MM.1S (cell line): ENCODE measurements at regions not wholly inside any gene's neighbourhood (a gene's known extent, or its start where the extent isn't known, plus 50 kb on each side); places are given as distances from the start of the nearest gene placed in this dataset.

ENCODE experiments used
- DNase-seq: peaks from one replicate; pipeline ENCODE4 v3.0.0-alpha.2; 2015
- H2AFZ ChIP-seq: fragments of 300-600 bp; sonication (generic); 2 replicates; pipeline ENCODE4 v1.6.0; 2016; ENCODE audit warnings: antibody characterized with exemption, low read length
- H3F3A ChIP-seq: fragments of 300-600 bp; sonication (generic); 2 replicates; pipeline ENCODE4 v1.6.1; 2016; ENCODE audit warnings: mild to moderate bottlenecking, antibody characterized with exemption, low read length, moderate library complexity, mixed read lengths; ENCODE audit not compliant: insufficient read depth
- H3K27ac ChIP-seq: fragments of 300-600 bp; sonication (generic); 2 replicates; pipeline ENCODE4 v1.5.1; 2016; ENCODE audit warnings: mild to moderate bottlenecking, low read length
- H3K27me3 ChIP-seq: fragments of 300-600 bp; sonication (generic); replicated peaks from 2 replicates; pipeline ENCODE4 v1.6.0; 2016; ENCODE audit warnings: low read length; ENCODE audit not compliant: insufficient read depth
- H3K36me3 ChIP-seq: fragments of 300-600 bp; sonication (generic); replicated peaks from 2 replicates; pipeline ENCODE4 v1.6.1; 2016; ENCODE audit warnings: mild to moderate bottlenecking, low read length, mixed read lengths; ENCODE audit not compliant: insufficient read depth
- H3K4me1 ChIP-seq: fragments of 300-600 bp; sonication (generic); 2 replicates; pipeline ENCODE4 v1.6.1; 2016; ENCODE audit warnings: low read length, mixed read lengths
- H3K4me2 ChIP-seq: fragments of 300-600 bp; sonication (generic); 2 replicates; pipeline ENCODE4 v1.6.0; 2016; ENCODE audit warnings: low read depth, low read length
- H3K4me3 ChIP-seq: fragments of 300-600 bp; sonication (generic); 2 replicates; pipeline ENCODE4 v1.5.1; 2016; ENCODE audit warnings: low read length, mixed read lengths
- H3K79me2 ChIP-seq: fragments of 300-600 bp; sonication (generic); 2 replicates; pipeline ENCODE4 v1.6.1; 2016; ENCODE audit warnings: mixed run types, low read length, mixed read lengths
- H3K9ac ChIP-seq: fragments of 300-600 bp; sonication (generic); 2 replicates; pipeline ENCODE4 v1.6.1; 2016; ENCODE audit warnings: low read length, mixed read lengths
- H3K9me2 ChIP-seq: fragments of 300-600 bp; sonication (generic); replicated peaks from 2 replicates; pipeline ENCODE4 v1.6.1; 2016; ENCODE audit warnings: mild to moderate bottlenecking, low read length, mixed read lengths; ENCODE audit not compliant: insufficient read depth
- H3K9me3 ChIP-seq: fragments of 300-600 bp; sonication (generic); replicated peaks from 2 replicates; pipeline ENCODE4 v1.6.1; 2016; ENCODE audit warnings: mild to moderate bottlenecking, low read length, mixed read lengths; ENCODE audit not compliant: insufficient read depth
- H4K20me1 ChIP-seq: fragments of 300-600 bp; sonication (generic); 2 replicates; pipeline ENCODE4 v1.6.1; 2016; ENCODE audit warnings: mild to moderate bottlenecking, low read length, moderate library complexity, mixed read lengths; ENCODE audit not compliant: insufficient read depth
- EZH2 ChIP-seq: fragments of 300-600 bp; sonication (generic); optimal IDR thresholded peaks from 2 replicates; pipeline ENCODE3; 2017; ENCODE audit warnings: low read depth, mild to moderate bottlenecking, antibody characterized with exemption, low read length, mixed read lengths
- EZH2phosphoT487 ChIP-seq: fragments of 300-600 bp; sonication (generic); IDR thresholded peaks from 2 replicates; pipeline ENCODE4 v1.6.1; 2018; ENCODE audit warnings: antibody characterized with exemption, low read length
- TF ChIP-seq, protein P1 (sequence below): fragments of 300-600 bp; sonication (generic); IDR thresholded peaks from 2 replicates; pipeline ENCODE4 v1.5.1; 2016; ENCODE audit warnings: antibody characterized with exemption, low read length, mixed read lengths

DNA sequence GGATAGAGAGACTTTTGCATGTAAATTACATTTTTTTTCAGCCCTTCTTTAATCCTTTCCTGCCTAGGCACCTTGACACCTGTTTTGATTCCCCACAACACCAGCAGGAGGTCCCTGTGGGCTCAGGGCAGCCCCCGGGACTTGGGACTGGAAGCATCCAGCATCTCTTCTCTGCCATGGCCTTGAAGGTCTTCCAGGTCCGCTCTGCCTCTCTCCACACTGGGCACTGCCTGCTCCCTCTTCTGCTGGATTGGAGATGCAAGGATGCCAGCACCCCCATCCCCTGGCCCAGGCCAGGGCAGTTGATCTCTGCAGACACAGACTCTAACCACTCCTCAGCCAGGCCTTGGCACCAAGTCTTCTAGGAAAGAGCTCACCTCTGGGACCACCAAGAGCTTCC is 134.5 kb upstream of the C14orf180 start:
- Histone ChIP-seq H3K9me3 (no peaks in the 10 kb centered on the region), H3K9ac (no peak overlapping the region), H3K4me3 (no peak overlapping the region), H3K4me1 (no peaks in the 10 kb centered on the region), H2AFZ (no peak overlapping the region), H3K4me2 (no peak overlapping the region), H3K27me3 (peaks cover 17% of the 10 kb centered on the region), H3K27ac (no peak overlapping the region), H4K20me1 (no peaks in the 10 kb centered on the region), H3K9me2 (no peaks in the 10 kb centered on the region), H3F3A (no peaks in the 10 kb centered on the region), H3K36me3 (no peaks in the 10 kb centered on the region), H3K79me2 (no peaks in the 10 kb centered on the region)
- DNase-seq, result no peak
- TF ChIP-seq EZH2phosphoT487 (no peak), EZH2 (no peak)
- TF ChIP-seq, protein P1, sequence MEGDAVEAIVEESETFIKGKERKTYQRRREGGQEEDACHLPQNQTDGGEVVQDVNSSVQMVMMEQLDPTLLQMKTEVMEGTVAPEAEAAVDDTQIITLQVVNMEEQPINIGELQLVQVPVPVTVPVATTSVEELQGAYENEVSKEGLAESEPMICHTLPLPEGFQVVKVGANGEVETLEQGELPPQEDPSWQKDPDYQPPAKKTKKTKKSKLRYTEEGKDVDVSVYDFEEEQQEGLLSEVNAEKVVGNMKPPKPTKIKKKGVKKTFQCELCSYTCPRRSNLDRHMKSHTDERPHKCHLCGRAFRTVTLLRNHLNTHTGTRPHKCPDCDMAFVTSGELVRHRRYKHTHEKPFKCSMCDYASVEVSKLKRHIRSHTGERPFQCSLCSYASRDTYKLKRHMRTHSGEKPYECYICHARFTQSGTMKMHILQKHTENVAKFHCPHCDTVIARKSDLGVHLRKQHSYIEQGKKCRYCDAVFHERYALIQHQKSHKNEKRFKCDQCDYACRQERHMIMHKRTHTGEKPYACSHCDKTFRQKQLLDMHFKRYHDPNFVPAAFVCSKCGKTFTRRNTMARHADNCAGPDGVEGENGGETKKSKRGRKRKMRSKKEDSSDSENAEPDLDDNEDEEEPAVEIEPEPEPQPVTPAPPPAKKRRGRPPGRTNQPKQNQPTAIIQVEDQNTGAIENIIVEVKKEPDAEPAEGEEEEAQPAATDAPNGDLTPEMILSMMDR, result no peak

DNA sequence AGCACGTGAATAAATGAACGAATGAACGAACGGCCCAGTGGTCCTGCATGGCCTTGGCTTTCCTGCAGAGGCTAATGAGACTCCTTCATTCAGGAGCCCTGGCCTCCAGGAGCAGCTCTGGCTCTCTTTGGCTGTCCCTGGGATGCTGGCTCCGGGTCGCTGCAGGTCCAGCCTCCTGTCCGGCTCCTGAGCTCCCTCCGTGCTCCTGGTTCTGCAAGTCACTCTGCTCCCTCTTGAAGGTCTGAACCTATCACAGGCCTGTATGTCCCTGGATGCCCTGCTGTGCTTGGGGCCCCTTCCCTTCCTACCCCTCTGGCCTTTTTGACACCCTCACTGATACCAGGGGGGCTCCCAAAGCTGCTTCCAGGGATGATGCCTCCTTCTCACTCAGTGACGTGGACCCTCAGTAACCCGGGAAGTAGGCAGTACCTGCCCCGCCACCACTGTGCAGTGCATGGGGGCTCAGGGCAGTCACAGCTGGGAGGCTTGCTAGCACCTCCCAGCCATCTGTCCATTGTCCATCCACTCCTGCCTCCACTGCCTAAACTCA is 133.7 kb upstream of the C14orf180 start:
- H3K36me3 ChIP-seq, result no peaks in the 10 kb centered on the region
- H2AFZ ChIP-seq, result no peak overlapping the region
- no peaks in the 10 kb centered on the region for H3F3A ChIP-seq
- H3K27ac ChIP-seq, result no peak overlapping the region
- H3K79me2 ChIP-seq, result no peaks in the 10 kb centered on the region
- H3K4me2 ChIP-seq, result no peak overlapping the region
- peaks cover 23% of the 10 kb centered on the region for H3K27me3 ChIP-seq
- H3K4me1 ChIP-seq, result no peaks in the 10 kb centered on the region
- H4K20me1 ChIP-seq, result no peaks in the 10 kb centered on the region
- no peak for DNase-seq
- H3K9me3 ChIP-seq, result no peaks in the 10 kb centered on the region
- H3K4me3 ChIP-seq, result no peak overlapping the region
- H3K9me2 ChIP-seq, result no peaks in the 10 kb centered on the region
- H3K9ac ChIP-seq, result no peak overlapping the region
- TF ChIP-seq EZH2, result no peak
- TF ChIP-seq, protein P1, result no peak
- no peak for TF ChIP-seq EZH2phosphoT487

DNA sequence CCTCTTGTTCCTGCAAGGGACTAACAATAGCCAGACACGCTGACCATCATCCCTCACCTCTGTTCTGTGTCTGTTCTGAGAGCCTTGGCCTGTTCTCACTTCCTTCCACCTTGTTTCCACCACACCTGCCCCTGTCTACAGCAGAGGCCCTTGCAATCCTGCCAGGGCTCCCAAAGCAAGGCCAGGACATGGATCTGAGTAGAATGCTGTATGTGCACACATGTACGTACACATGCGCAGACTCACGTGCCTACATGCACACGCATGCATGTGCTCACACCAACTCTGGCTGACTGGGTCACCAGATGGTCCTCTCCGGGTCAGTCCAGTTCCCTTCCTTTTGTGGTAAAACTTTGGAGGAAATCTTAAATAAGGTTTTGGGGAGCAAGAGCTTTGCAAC is 133.0 kb upstream of the C14orf180 start:
- H3K9ac ChIP-seq, result no peak overlapping the region
- no peaks in the 10 kb centered on the region for H3K9me3 ChIP-seq
- H3K27me3 ChIP-seq, result peaks cover 25% of the 10 kb centered on the region
- no peak overlapping the region for H3K27ac ChIP-seq
- H3K36me3 ChIP-seq, result no peaks in the 10 kb centered on the region
- no peaks in the 10 kb centered on the region for H3K79me2 ChIP-seq
- H3K9me2 ChIP-seq, result no peaks in the 10 kb centered on the region
- H4K20me1 ChIP-seq, result no peaks in the 10 kb centered on the region
- TF ChIP-seq EZH2 (no peak), EZH2phosphoT487 (no peak)
- TF ChIP-seq, protein P1, result no peak
- no peaks in the 10 kb centered on the region for H3F3A ChIP-seq
- H3K4me1 ChIP-seq, result no peaks in the 10 kb centered on the region
- H2AFZ ChIP-seq, result no peak overlapping the region
- H3K4me2 ChIP-seq, result no peak overlapping the region
- no peak overlapping the region for H3K4me3 ChIP-seq
- DNase-seq, result no peak
